PC-9 (cell line): ENCODE measurements at regions not wholly inside any gene's neighbourhood (a gene's known extent, or its start where the extent isn't known, plus 50 kb on each side); places are given as distances from the start of the nearest gene placed in this dataset.

Experiments
- BruUV-seq: library from RNA; stranded (reverse); fragments of 400-500 nt; replicated peaks from 2 replicates; lab custom pipeline; 2021; lab: Mats Ljungman, UMichigan
- CTCF ChIA-PET: fragments of 300-600 bp; sonication (Branson Sonifier 250); formaldehyde crosslinking; loops from one replicate; lab custom pipeline; 2022; ENCODE audit warnings: antibody characterized with exemption; lab: Charles Lee
- POLR2A ChIA-PET: fragments of 300-600 bp; sonication (Branson Sonifier 250); formaldehyde crosslinking; loops from one replicate; lab custom pipeline; 2022; ENCODE audit warnings: antibody characterized with exemption; ENCODE audit not compliant: unreplicated experiment; lab: Charles Lee
- DNase-seq, 2 experiments: peaks; one replicate each; pipeline versions ENCODE4 v3.0.0 to v3.0.0-alpha.2; 2015 to 2022; ENCODE audit warnings: mixed read lengths in 1 of 2
- H2AFZ ChIP-seq: fragments of 200-600 bp; sonication (generic); 2 replicates; pipeline ENCODE4 v1.8.1; 2017; ENCODE audit warnings: antibody characterized with exemption
- H3F3A ChIP-seq: fragments of 200-600 bp; sonication (generic); 2 replicates; pipeline ENCODE4 v1.8.1; 2017; ENCODE audit warnings: antibody characterized with exemption, mild to moderate bottlenecking, low read depth; ENCODE audit not compliant: insufficient read depth
- H3K27ac ChIP-seq: fragments of 200-600 bp; sonication (generic); 2 replicates; pipeline ENCODE4 v1.6.1; 2016; ENCODE audit warnings: mixed run types
- H3K27me3 ChIP-seq: fragments of 200-600 bp; sonication (generic); 2 replicates; pipeline ENCODE4 v1.6.1; 2016; ENCODE audit warnings: low read depth, mixed run types; ENCODE audit not compliant: insufficient read depth
- H3K36me3 ChIP-seq: fragments of 200-600 bp; sonication (generic); 2 replicates; pipeline ENCODE4 v1.6.1; 2016; ENCODE audit warnings: low read depth, mixed run types
- H3K4me1 ChIP-seq: fragments of 200-600 bp; sonication (generic); replicated peaks from 2 replicates; pipeline ENCODE4 v1.6.1; 2016; ENCODE audit warnings: mixed run types; ENCODE audit not compliant: insufficient read depth
- H3K4me2 ChIP-seq: fragments of 200-600 bp; sonication (generic); 2 replicates; pipeline ENCODE4 v1.6.1; 2017; ENCODE audit warnings: mixed run types
- H3K4me3 ChIP-seq: fragments of 200-600 bp; sonication (generic); 2 replicates; pipeline ENCODE4 v1.6.1; 2016; ENCODE audit warnings: mixed run types
- H3K79me2 ChIP-seq: fragments of 200-600 bp; sonication (generic); 2 replicates; pipeline ENCODE4 v1.6.1; 2017; ENCODE audit warnings: low read depth, mixed run types
- H3K9me2 ChIP-seq: fragments of 200-600 bp; sonication (generic); 2 replicates; pipeline ENCODE4 v1.8.1; 2017; ENCODE audit warnings: mild to moderate bottlenecking; ENCODE audit not compliant: insufficient read depth
- H3K9me3 ChIP-seq: fragments of 200-600 bp; sonication (generic); 2 replicates; pipeline ENCODE4 v1.8.1; 2016; ENCODE audit warnings: low read depth; ENCODE audit not compliant: insufficient read depth
- H4K20me1 ChIP-seq: fragments of 200-600 bp; sonication (generic); 2 replicates; pipeline ENCODE4 v1.8.1; 2017; ENCODE audit not compliant: insufficient read depth
- EZH2 ChIP-seq: fragments of 200-600 bp; sonication (generic); IDR thresholded peaks from 2 replicates; pipeline ENCODE4 v1.8.0; 2017; ENCODE audit warnings: antibody characterized with exemption, low read depth
- intact Hi-C: fragments of 100-400 bp; cut with micrococcal nuclease; formaldehyde crosslinking; loops from one replicate; pipeline ENCODE4 v1.10.0; 2022; ENCODE audit not compliant: unreplicated experiment
- TF ChIP-seq, protein P1 (sequence below): fragments of 200-600 bp; sonication (generic); conservative IDR thresholded peaks from 2 replicates; pipeline ENCODE4 v1.6.1; 2017; ENCODE audit warnings: mixed run types, antibody characterized with exemption, mild to moderate bottlenecking, moderate library complexity

DNA sequence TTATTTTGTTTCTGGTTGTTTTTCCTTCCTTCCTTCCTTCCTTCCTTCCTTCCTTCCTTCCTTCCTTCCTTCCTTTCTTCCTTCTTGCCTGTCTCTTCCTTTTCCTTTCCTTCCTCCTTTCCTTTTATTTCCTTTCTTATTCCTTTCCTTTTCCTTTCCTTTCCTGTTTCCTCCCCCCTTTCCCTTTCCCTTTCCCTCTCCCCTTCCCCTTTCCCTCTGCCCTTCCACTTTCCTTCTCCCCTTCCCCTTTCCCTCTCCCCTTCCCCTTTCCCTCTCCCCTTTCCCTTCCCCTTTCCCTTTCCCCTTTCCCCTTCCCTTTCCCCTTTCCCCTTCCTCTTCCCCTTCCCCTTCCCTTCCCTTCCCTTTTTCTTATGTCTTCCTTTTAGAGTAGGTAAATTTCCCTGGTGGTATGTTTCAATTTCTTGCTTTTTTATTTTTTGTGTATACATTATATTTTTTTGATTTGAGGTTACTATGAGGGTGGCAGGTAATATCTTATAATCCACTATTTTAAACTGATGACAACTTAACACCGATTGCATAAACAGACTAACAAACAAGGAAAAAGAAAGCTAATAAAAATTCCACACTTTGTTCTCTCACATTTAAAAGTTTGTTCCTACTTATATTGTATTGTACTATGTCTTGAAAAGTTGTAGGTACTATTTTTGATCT lies 311.0 kb upstream of the FSHR start:
- no peak for TF ChIP-seq EZH2
- TF ChIP-seq, protein P1, sequence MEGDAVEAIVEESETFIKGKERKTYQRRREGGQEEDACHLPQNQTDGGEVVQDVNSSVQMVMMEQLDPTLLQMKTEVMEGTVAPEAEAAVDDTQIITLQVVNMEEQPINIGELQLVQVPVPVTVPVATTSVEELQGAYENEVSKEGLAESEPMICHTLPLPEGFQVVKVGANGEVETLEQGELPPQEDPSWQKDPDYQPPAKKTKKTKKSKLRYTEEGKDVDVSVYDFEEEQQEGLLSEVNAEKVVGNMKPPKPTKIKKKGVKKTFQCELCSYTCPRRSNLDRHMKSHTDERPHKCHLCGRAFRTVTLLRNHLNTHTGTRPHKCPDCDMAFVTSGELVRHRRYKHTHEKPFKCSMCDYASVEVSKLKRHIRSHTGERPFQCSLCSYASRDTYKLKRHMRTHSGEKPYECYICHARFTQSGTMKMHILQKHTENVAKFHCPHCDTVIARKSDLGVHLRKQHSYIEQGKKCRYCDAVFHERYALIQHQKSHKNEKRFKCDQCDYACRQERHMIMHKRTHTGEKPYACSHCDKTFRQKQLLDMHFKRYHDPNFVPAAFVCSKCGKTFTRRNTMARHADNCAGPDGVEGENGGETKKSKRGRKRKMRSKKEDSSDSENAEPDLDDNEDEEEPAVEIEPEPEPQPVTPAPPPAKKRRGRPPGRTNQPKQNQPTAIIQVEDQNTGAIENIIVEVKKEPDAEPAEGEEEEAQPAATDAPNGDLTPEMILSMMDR, result no peak
- BruUV-seq, result no TSS peak
- POLR2A ChIA-PET, result no interaction called here

DNA sequence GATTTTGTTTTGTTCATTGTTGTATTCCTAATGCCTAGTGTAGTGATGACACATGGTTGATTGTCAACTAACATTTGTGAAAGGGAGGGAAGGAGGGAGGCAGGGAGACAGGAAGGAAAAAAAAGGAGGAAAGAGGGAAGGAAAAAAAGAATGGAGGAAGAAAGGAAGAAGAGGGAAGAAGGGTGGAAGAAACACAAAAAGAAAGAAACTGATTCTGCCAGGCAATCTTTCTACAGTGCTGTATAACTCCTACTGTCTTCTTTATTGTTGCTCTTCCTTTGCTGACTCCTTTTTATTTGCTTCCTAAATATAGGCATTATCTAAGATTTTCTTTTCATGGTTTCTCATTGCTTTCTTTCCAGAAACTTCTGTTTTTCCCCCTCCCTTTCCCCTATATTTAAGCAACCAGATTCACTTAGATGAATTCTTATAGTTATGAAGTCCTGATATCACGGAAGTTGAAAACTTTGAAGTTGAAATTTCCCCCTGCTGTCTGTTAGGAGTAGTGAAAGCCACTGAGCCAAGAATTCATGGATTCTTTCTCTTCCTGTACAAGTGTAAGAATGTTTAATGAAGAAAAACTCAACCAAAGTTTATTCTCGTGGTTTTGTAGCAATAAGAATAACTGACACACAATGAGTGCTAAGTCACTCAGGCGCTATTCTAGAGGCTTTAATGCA lies 305.1 kb upstream of the FSHR start:
- Histone ChIP-seq H3K4me2 (no peak overlapping the region), H3K9me3 (no peaks in the 10 kb centered on the region), H3K4me3 (no peak overlapping the region), H3K4me1 (no peaks in the 10 kb centered on the region), H3K79me2 (no peaks in the 10 kb centered on the region), H3K9me2 (no peaks in the 10 kb centered on the region), H3K36me3 (no peaks in the 10 kb centered on the region), H3K27ac (no peak overlapping the region), H3K27me3 (no peaks in the 10 kb centered on the region), H3F3A (no peaks in the 10 kb centered on the region), H2AFZ (no peak overlapping the region), H4K20me1 (no peaks in the 10 kb centered on the region)
- ChIA-PET CTCF (no interaction called here), POLR2A (no interaction called here)
- DNase-seq, result no peak
- BruUV-seq, result no TSS peak
- TF ChIP-seq EZH2, result no peak
- TF ChIP-seq, protein P1, result no peak
- intact Hi-C loops, result no loop called here

More for the DNA sequence above, 311.0 kb upstream of the FSHR start:
- Histone ChIP-seq H3K27ac (no peak overlapping the region), H3K9me3 (no peaks in the 10 kb centered on the region), H2AFZ (no peak overlapping the region), H3K4me1 (no peaks in the 10 kb centered on the region), H3K27me3 (no peaks in the 10 kb centered on the region), H3K4me2 (no peak overlapping the region), H3F3A (no peaks in the 10 kb centered on the region), H3K4me3 (no peak overlapping the region), H3K9me2 (no peaks in the 10 kb centered on the region), H4K20me1 (no peaks in the 10 kb centered on the region), H3K79me2 (no peaks in the 10 kb centered on the region), H3K36me3 (no peaks in the 10 kb centered on the region)
- intact Hi-C loops, result no loop called here
- CTCF ChIA-PET, result no interaction called here
- DNase-seq, result no peak

DNA sequence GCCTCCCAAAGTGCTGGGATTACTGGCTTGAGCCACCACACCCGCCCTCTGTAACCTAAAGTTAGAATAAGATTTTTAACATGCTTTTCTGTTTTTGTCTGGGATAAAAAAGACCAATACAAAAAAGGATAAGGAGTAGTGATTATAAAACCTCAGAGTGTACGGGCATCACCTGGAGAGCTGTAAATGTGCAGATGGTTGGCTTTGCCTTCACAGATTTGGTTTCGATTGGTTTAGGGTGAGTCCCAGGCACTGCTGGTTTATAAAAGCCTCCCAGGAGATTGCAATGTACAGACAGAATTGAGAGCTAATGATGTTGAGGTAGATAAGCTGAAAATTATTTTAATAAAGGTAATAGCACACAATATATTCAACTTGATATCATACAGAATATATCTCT lies 289.7 kb upstream of the FSHR start:
- H3K4me3 ChIP-seq, result no peak overlapping the region
- no peak overlapping the region for H3K4me2 ChIP-seq
- H3K27ac ChIP-seq, result no peak overlapping the region
- no peaks in the 10 kb centered on the region for H3F3A ChIP-seq
- no peak for TF ChIP-seq EZH2
- TF ChIP-seq, protein P1, result no peak
- DNase-seq, result no peak
- no peaks in the 10 kb centered on the region for H3K4me1 ChIP-seq
- no TSS peak for BruUV-seq
- no peaks in the 10 kb centered on the region for H3K79me2 ChIP-seq
- POLR2A ChIA-PET, result no interaction called here
- 0 out of 2 replicates have a peak, but pooled peaks cover 3% of the 10 kb centered on the region for H4K20me1 ChIP-seq
- no peaks in the 10 kb centered on the region for H3K36me3 ChIP-seq
- H3K9me2 ChIP-seq, result no peaks in the 10 kb centered on the region
- intact Hi-C loops, result no loop called here
- CTCF ChIA-PET, result no interaction called here
- H2AFZ ChIP-seq, result no peak overlapping the region
- H3K27me3 ChIP-seq, result peaks cover 19% of the 10 kb centered on the region
- H3K9me3 ChIP-seq, result no peaks in the 10 kb centered on the region
